22Rv1 (cell line): ENCODE measurements at regions not wholly inside any gene's neighbourhood (a gene's known extent, or its start where the extent isn't known, plus 50 kb on each side); places are given as distances from the start of the nearest gene placed in this dataset.
"Not testable (repeated sequence)": the region's sequence is repeated elsewhere in the genome, so short reads cannot be mapped to it uniquely, and the experiment has no call there.

Experiments used
- H3K27ac ChIP-seq: fragments of 450-650 bp; 2 replicates; pipeline ENCODE4 v1.5.1; 2017
- ZFX ChIP-seq: fragments of 450-650 bp; IDR thresholded peaks from 2 replicates; pipeline ENCODE4 v1.6.1; 2017; ENCODE audit warnings: antibody characterized with exemption, borderline replicate concordance
- TF ChIP-seq, protein P1 (sequence below): fragments of 450-650 bp; IDR thresholded peaks from 2 replicates; pipeline ENCODE4 v1.5.1; 2017; ENCODE audit warnings: mild to moderate bottlenecking

DNA sequence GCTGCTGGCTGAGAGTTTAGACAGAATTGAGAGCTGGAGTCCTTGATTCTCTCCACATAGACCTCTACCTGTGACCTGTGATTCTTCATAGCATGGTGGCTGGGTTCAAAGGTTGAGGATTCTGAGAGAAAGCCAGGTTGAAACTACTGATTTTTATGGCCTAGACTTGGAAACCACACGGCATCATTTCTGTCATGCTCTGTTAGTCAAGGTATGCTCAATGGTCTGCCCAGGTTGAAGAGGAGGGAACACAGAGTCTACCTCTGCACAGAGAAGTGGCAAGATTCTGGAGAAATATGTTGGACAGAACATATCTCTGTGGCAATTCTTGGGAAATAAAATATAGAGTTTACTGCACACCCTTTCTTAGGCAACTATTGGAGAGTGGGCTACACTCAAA is 57.2 kb upstream of the CXorf66 start:
- TF ChIP-seq ZFX, result no peak
- TF ChIP-seq, protein P1, sequence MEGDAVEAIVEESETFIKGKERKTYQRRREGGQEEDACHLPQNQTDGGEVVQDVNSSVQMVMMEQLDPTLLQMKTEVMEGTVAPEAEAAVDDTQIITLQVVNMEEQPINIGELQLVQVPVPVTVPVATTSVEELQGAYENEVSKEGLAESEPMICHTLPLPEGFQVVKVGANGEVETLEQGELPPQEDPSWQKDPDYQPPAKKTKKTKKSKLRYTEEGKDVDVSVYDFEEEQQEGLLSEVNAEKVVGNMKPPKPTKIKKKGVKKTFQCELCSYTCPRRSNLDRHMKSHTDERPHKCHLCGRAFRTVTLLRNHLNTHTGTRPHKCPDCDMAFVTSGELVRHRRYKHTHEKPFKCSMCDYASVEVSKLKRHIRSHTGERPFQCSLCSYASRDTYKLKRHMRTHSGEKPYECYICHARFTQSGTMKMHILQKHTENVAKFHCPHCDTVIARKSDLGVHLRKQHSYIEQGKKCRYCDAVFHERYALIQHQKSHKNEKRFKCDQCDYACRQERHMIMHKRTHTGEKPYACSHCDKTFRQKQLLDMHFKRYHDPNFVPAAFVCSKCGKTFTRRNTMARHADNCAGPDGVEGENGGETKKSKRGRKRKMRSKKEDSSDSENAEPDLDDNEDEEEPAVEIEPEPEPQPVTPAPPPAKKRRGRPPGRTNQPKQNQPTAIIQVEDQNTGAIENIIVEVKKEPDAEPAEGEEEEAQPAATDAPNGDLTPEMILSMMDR, result no peak
- H3K27ac ChIP-seq, result no peak overlapping the region

DNA sequence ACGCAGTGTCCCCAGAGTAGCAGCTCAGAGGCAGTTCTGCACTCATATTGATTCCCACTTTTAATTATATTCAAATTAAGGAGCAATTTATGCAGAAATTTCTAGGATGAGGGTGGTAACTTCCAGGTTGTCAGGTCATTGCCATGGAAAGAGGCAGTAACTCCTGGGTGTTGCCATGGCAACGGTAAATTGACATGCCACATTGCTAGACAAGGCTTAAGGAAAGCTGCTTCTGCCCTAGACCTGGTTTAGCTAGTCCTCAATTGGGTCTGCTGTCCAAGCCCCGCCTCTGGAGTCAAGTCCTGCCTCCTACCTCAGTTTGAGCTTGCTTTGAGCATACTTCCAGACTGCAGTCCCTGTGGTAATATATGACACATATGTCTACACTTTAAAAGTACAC is 53.8 kb upstream of the CXorf66 start:
- H3K27ac ChIP-seq, result not testable (repeated sequence)
